ENCODE measurements at regions not wholly inside any gene's neighbourhood (a gene's known extent, or its start where the extent isn't known, plus 50 kb on each side); places are given as distances from the start of the nearest gene placed in this dataset.

GRCh38 chr1:198400063-198400462, 140.4 kb downstream of the ATP6V1G3 start:
- no peak for TF ChIP-seq OSR1 (CRISPR knock-in tag; IDR thresholded peaks at IDR 0.05)
- no peak for TF ChIP-seq PATZ1 (CRISPR knock-in tag; IDR thresholded peaks at IDR 0.05; ENCODE audit: borderline replicate concordance)
- no peak for TF ChIP-seq ZC3H10 (CRISPR knock-in tag; IDR thresholded peaks at IDR 0.05)
- no peak for TF ChIP-seq SNAI2 (CRISPR knock-in tag; IDR thresholded peaks at IDR 0.05)
- TF ChIP-seq PPARA (CRISPR knock-in tag; IDR thresholded peaks at IDR 0.05; ENCODE audit: borderline replicate concordance) = no peak
- no peak for TF ChIP-seq ZFP3 (CRISPR knock-in tag; IDR thresholded peaks at IDR 0.05)
- no peak for TF ChIP-seq ZNF8 (CRISPR knock-in tag; IDR thresholded peaks at IDR 0.05)
- TF ChIP-seq RARB (CRISPR knock-in tag; IDR thresholded peaks at IDR 0.05) = no peak
- TF ChIP-seq ARNTL (CRISPR knock-in tag; IDR thresholded peaks at IDR 0.05; ENCODE audit: borderline replicate concordance, low read depth) = no peak
- no peak for TF ChIP-seq POU6F1 (CRISPR knock-in tag; IDR thresholded peaks at IDR 0.05; ENCODE audit: borderline replicate concordance, low read depth)
- TF ChIP-seq TSHZ2 (CRISPR knock-in tag; IDR thresholded peaks at IDR 0.05) = no peak
- TF ChIP-seq CREB5 (CRISPR knock-in tag; IDR thresholded peaks at IDR 0.05; ENCODE audit: low read depth) = no peak
- TF ChIP-seq ESRRG (CRISPR knock-in tag; IDR thresholded peaks at IDR 0.05) = no peak
- no peak for TF ChIP-seq ZNF70 (CRISPR knock-in tag; IDR thresholded peaks at IDR 0.05)

Data from SK-N-SH treated with all-trans-retinoic acid at 6 μM for 48 hours (cell line).